HL-60/S4 (cell line): ENCODE measurements at regions not wholly inside any gene's neighbourhood (a gene's known extent, or its start where the extent isn't known, plus 50 kb on each side); places are given as distances from the start of the nearest gene placed in this dataset.
"Not testable (repeated sequence)": the region's sequence is repeated elsewhere in the genome, so short reads cannot be mapped to it uniquely, and the experiment has no call there.

ENCODE experiments used
- in situ Hi-C: fragments of 300-500 bp; cut with MboI; formaldehyde crosslinking; loops from 2 replicates; pipeline ENCODE4 v1.14.3; 2022; ENCODE audit warnings: low sequenced_read_pairs

DNA sequence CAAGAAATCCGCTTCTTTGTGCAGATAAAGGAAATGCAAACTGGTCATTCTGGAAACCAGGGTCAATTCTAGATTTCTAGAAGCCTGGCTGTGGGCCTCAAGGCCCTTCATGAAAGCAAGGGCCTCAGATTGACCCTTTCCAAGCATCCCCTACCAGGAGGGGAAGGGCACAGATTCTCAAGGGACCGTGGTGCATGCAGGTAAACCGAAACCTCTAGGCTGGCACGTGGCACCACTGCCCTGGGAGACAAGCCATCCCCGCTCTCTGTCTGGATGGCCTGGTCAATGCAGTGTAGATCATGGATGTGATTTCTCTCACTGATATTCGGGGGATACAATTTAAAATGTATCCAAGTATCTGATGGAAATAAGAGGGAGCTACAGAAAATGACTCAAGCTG, 69.4 kb downstream of the TOMM20 start:
- in situ Hi-C loops: no loop called here

GRCh38 chr1:235058695-235059094, 69.9 kb downstream of the TOMM20 start:
- in situ Hi-C loops: no loop called here

GRCh38 chr1:235057385-235058306, 71.0 kb downstream of the TOMM20 start:
- in situ Hi-C loops: no loop called here

DNA sequence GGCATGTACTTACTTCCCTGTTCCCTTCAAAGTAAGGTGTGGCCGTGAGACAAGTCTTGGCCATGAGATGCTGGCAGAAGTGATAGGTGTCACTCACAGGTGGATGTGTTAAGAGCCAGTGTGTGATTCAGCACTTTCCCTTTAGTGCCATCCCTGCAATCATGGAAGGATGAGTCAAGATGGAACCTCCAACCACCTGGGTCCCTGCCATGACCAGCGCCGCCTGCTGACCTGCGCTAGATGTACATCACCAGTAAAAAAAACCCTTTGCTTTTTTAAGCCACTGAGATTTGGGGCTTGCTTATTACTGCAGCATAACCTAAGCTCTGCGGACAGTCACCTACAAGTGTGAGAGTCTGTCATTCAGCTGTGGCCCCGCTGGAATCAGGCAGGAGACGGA, 71.7 kb downstream of the TOMM20 start:
- in situ Hi-C loops: no loop called here

DNA sequence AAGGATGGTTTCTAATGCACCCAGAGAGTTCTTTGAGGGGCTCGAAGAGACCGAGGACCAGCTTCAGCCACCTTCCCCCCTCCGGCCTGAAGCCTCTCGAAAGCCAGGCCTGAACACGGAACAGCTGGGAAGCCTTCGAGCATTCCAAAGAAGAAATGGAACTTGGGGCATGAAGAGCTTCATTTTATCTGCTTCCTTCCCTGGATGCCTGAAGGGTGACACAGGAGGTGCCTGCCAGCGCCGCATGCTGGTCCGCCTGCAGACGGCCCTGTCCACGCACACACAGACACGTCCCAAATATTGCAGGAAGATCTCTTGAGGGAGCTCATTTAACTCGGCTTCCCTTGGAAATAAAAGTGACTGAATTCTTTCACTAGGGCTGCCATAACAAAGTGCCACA, 73.7 kb downstream of the TOMM20 start:
- in situ Hi-C loops: no loop called here

DNA sequence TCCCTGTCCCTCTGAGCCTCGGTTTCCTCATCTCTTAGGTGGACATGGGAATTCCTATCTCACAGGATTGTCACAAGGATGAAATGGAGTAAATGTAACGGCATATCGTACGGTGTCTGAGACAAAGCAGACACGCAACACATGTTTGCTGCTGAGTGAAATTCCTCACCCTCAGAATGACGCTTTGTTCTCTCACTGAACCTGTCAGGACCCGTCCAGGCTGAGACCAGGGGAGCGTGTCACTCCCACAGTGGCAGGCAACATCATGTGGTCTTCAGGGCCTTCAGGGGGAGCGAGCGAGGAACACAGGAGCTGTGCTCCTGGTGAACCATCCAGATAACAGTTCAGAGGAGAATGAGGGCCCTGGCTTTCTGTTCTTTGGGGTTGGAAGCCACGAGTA, 74.2 kb downstream of the TOMM20 start:
- in situ Hi-C loops: no loop called here

GRCh38 chr1:235052067-235053008, 76.3 kb downstream of the TOMM20 start:
- in situ Hi-C loops: no loop called here

DNA sequence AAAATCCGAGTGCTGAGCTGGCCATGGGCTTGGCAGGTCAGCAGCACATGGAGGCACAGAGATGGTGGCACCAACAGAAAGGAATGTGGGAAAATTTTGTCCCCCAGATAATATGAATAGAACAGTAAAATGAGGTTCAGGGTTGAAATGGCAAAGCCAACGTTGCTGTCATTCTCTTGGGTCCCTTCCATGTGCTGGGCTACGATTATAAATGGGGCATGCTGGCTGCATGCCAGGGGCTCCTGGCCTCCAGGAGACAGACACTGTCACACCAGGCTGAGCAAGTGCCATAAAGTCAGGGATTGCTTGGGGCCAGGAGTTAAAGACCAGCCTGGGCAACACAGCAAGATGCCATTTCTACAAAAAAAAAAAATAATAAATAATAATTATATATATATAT, 77.1 kb downstream of the TOMM20 start:
- in situ Hi-C loops: no loop called here

GRCh38 chr1:235050911-235051360, 77.7 kb downstream of the TOMM20 start:
- in situ Hi-C loops: no loop called here

GRCh38 chr1:235049716-235050378, 78.8 kb downstream of the TOMM20 start:
- in situ Hi-C loops: not testable (repeated sequence)

GRCh38 chr1:235049217-235049616, 79.4 kb downstream of the TOMM20 start:
- in situ Hi-C loops: no loop called here

- in situ Hi-C loops: no loop called here
These were observed 81.2 kb downstream of the TOMM20 start for GRCh38 chr1:235047331-235047871.

DNA sequence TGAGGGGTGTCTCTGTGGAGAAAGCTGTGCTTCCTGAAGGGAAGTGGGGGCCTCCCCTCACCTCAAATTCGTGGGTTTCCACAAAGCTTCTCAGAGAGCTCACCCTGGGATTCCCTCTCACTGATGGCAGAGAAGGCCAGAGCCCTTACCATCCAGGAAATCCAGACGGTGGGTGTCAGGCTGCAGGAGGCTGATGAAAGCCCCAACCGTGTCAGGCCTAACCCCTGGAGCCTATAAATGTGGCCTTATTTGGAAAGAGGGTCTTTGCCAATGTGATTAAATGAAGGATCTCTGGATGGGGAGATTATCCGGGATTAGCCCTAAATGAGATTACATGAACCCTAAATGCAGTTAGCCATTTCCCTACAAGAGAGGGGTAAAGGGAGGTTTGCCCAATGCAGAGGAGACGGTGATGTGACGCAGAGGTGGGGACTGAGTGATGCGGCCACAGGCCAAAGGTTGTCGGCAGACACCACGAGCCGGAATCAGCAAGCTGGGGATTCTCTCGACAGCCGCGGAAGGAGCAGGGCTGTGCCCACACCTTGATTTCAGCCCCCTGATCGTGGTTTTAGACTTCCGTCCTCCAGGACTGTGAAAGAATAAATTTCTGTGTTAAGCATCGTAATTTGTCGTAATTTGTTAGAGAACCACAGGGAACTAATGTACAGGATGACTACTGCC, 82.6 kb downstream of the TOMM20 start:
- in situ Hi-C loops: no loop called here

DNA sequence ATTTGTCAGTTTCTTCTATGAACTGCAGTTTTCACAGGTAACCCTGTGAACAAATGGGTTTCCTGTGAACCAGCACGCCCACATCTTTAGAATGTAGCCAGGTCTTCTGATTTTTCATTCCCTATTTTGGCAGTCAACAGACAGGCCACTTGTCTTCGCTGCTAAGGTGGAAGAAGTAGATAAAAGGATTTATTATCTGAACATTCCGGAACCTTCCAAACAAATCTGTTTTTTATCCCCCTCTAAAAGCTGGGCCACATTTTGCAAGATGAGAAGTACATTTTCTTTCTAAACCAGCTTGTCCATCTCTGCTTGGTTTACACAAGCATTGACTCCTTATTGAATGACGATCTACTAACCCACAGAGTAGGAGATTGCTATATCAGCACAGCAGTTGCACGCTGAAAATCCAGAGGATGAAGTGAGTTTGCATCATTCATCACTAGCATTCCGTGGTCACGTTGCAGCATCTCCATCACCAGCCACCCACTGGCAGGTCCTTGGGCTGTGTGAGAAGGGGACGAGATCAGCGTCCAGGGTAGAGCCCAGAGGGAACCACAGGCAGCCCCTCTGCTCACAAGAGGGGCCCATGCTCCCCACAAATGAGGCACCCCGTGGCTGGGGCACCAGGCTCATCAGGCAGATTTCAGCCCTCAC, 83.5 kb downstream of the TOMM20 start:
- in situ Hi-C loops: no loop called here

DNA sequence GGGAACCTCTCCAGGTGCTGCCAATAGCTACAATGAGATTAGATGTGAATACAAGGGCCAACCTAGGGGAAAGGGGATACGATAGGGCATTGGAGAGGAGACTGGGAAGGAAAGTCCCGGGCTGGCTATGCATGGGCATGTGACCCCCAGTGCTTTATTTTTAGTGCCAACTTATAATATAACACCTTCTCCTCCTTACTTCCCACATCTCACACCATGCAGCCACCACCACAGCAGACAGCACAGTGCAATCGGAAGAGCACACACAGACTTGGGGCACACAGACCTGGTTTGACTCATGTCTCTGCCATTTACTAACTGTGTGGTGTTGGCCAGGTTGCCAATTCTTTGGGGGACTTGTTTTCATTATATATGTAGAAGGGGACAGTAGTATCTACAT, 85.4 kb downstream of the TOMM20 start:
- in situ Hi-C loops: no loop called here

DNA sequence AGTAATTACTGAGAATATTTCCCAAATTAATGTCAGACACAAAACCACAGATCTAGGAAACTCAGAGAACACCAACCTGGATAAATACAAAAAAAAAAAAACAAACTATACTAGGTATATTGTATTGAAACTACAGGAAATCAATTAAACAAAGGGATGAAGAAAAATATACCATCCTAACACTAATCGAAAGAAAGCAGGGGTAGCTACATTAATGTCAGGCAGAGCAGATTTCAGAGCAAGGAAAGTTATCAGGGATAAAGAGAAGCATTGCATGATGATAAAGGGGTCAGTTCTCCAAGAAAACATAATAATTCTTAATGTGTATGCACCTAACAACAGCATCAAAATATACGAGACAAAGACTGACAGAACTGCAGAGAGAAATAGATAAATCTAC, 89.9 kb downstream of the TOMM20 start:
- in situ Hi-C loops: no loop called here

DNA sequence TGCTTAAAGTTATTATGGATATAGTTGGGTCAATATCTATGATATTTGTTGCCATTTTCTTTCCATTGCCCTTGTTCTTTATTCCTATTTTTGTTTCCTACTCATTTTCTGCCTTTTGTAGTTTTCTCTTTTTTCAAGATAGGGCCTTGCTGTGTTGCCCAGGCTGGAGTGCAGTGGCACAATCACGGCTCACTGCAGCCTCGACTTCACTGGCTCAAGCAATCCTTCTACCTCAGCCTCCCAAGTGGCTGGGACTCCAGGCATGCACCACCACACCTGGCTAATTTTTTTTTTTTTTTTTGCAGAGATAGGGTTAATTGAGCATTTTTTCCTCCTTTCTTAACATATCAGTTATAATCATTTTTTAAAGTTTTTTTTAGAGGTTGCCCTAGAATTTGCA, 92.7 kb downstream of the TOMM20 start:
- in situ Hi-C loops: no loop called here

- in situ Hi-C loops: no loop called here
These were observed 97.6 kb downstream of the TOMM20 start for GRCh38 chr1:235030919-235031596.

DNA sequence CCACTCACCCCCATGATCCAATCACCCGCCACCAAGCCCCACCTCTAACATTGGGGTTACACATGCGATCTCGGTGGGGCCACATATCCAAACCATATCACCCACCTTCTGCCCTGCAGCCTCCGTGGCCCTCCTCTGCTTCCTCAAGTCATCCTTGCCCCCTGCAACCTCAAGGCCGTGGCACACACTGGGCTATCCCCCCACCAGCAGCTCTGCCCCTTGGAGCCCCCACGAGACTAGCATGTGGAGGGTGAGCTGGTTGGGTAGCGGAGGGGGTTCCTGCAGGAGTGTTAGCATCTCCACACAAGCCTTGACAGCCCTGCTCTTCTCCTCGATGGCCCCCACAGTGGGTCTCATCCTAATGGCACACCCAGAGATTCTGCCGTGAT, 100.8 kb downstream of the TOMM20 start:
- in situ Hi-C loops: no loop called here
